ENCODE measurements at regions not wholly inside any gene's neighbourhood (a gene's known extent, or its start where the extent isn't known, plus 50 kb on each side); places are given as distances from the start of the nearest gene placed in this dataset.

DNA sequence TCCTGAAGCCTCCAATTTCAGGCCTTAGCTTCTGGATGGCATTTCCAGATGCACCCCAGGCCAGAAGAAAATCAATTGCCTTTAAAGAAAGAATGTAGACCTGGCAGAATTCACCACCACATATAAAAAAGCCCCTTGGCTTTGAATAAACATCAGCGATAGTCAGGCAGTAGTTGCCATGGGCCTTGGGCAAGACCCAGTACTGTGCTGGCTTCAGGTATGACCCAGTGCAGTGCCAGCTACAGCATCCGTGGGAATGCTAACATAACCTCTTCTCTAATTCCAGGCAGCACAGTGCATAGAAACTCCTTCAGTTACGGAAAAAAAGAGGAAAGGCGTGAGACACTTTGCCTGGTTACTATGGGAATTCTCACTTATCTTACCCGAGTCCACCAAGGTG, 539.6 kb upstream of the LRRTM4 start:
- Histone ChIP-seq H3K27me3 (ENCODE audit: control insufficient read depth, insufficient read depth, low read length) (no peaks in the 10 kb centered on the region), H3K27ac (ENCODE audit: low read length) (no peak overlapping the region), H3K4me3 (ENCODE audit: low read length) (no peak overlapping the region), H3K36me3 (ENCODE audit: control insufficient read depth, insufficient read depth, low read length) (no peaks in the 10 kb centered on the region), H3K9me3 (ENCODE audit: control insufficient read depth, insufficient read depth, low read length) (no peaks in the 10 kb centered on the region), H3K4me1 (ENCODE audit: control insufficient read depth, insufficient read depth, low read length) (no peaks in the 10 kb centered on the region)
- WGBS (ENCODE audit: insufficient coverage, insufficient read length), result no CpG with 5 or more reads among the region's 5 CpGs
- DNase-seq (ENCODE audit: low read depth, low spot score), result no peak

- Histone ChIP-seq H3K4me1 (ENCODE audit: control insufficient read depth, insufficient read depth, low read length) (no peaks in the 10 kb centered on the region), H3K36me3 (ENCODE audit: control insufficient read depth, insufficient read depth, low read length) (no peaks in the 10 kb centered on the region), H3K4me3 (ENCODE audit: low read length) (no peak overlapping the region), H3K27ac (ENCODE audit: low read length) (no peak overlapping the region), H3K27me3 (ENCODE audit: control insufficient read depth, insufficient read depth, low read length) (no peaks in the 10 kb centered on the region), H3K9me3 (ENCODE audit: control insufficient read depth, insufficient read depth, low read length) (no peaks in the 10 kb centered on the region)
- DNase-seq (ENCODE audit: low read depth, low spot score), result no peak
- no CpG with 5 or more reads among the region's 2 CpGs for WGBS (ENCODE audit: insufficient coverage, insufficient read length)
Measured at GRCh38 chr2:78063246-78064020, 541.3 kb upstream of the LRRTM4 start.

GRCh38 chr2:78065366-78065765, 543.2 kb upstream of the LRRTM4 start:
- WGBS (ENCODE audit: insufficient coverage, insufficient read length), result no CpG with 5 or more reads among the region's 3 CpGs
- Histone ChIP-seq H3K27ac (ENCODE audit: low read length) (no peak overlapping the region), H3K27me3 (ENCODE audit: control insufficient read depth, insufficient read depth, low read length) (no peaks in the 10 kb centered on the region), H3K4me3 (ENCODE audit: low read length) (no peak overlapping the region), H3K9me3 (ENCODE audit: control insufficient read depth, insufficient read depth, low read length) (no peaks in the 10 kb centered on the region), H3K4me1 (ENCODE audit: control insufficient read depth, insufficient read depth, low read length) (no peaks in the 10 kb centered on the region), H3K36me3 (ENCODE audit: control insufficient read depth, insufficient read depth, low read length) (no peaks in the 10 kb centered on the region)
- no peak for DNase-seq (ENCODE audit: low read depth, low spot score)

DNA sequence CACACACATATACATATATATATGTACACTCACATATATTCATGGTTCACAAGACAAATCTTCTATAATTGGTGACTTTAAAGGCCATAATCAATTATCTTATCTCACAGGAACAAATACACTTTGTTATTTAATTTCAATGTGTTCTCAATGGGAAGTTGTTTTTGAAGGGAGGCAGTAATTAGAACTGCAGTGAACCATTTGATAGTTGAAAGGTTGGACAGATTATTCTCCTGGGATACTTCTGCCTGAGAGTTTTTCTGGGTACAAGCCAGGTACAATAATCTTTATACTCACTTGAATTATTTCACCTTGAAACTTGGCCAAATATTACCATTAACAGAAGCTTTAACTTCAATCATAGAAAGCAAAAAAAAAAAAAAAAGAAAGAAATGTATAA, 546.6 kb upstream of the LRRTM4 start:
- no peaks in the 10 kb centered on the region for H3K4me1 ChIP-seq (ENCODE audit: control insufficient read depth, insufficient read depth, low read length)
- H3K27ac ChIP-seq (ENCODE audit: low read length), result no peak overlapping the region
- H3K27me3 ChIP-seq (ENCODE audit: control insufficient read depth, insufficient read depth, low read length), result no peaks in the 10 kb centered on the region
- H3K9me3 ChIP-seq (ENCODE audit: control insufficient read depth, insufficient read depth, low read length), result no peaks in the 10 kb centered on the region
- no peaks in the 10 kb centered on the region for H3K36me3 ChIP-seq (ENCODE audit: control insufficient read depth, insufficient read depth, low read length)
- DNase-seq (ENCODE audit: low read depth, low spot score), result no peak
- no peak overlapping the region for H3K4me3 ChIP-seq (ENCODE audit: low read length)

DNA sequence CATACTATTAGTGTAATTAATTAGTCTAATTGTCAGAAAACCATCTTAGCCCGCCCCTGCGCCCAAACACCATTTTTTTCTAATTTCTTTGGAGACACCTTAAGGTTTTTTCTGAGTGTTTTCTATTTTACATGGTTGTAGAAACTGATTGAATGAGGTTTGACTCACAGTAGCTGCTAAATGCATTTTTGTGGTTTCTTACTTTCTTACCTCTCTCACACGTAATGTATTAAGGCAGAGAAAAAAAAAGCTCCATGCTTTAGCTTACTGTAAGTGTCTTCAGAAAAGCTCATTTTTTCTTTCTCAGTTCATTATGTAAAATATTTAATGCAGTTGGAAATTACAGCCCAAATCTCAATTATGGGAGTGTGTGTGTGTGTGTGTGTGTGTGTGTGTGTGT, 548.5 kb upstream of the LRRTM4 start:
- no peak overlapping the region for H3K4me3 ChIP-seq (ENCODE audit: low read length)
- H3K27ac ChIP-seq (ENCODE audit: low read length), result no peak overlapping the region
- no peaks in the 10 kb centered on the region for H3K4me1 ChIP-seq (ENCODE audit: control insufficient read depth, insufficient read depth, low read length)
- H3K9me3 ChIP-seq (ENCODE audit: control insufficient read depth, insufficient read depth, low read length), result no peaks in the 10 kb centered on the region
- no peak for DNase-seq (ENCODE audit: low read depth, low spot score)
- H3K27me3 ChIP-seq (ENCODE audit: control insufficient read depth, insufficient read depth, low read length), result no peaks in the 10 kb centered on the region
- H3K36me3 ChIP-seq (ENCODE audit: control insufficient read depth, insufficient read depth, low read length), result no peaks in the 10 kb centered on the region
- no CpG with 5 or more reads among the region's 3 CpGs for WGBS (ENCODE audit: insufficient coverage, insufficient read length)

- no CpG with 5 or more reads among the region's 4 CpGs for WGBS (ENCODE audit: insufficient coverage, insufficient read length)
- Histone ChIP-seq H3K27ac (ENCODE audit: low read length) (no peak overlapping the region), H3K36me3 (ENCODE audit: control insufficient read depth, insufficient read depth, low read length) (no peaks in the 10 kb centered on the region), H3K4me3 (ENCODE audit: low read length) (no peak overlapping the region), H3K4me1 (ENCODE audit: control insufficient read depth, insufficient read depth, low read length) (no peaks in the 10 kb centered on the region), H3K9me3 (ENCODE audit: control insufficient read depth, insufficient read depth, low read length) (no peaks in the 10 kb centered on the region), H3K27me3 (ENCODE audit: control insufficient read depth, insufficient read depth, low read length) (no peaks in the 10 kb centered on the region)
- DNase-seq (ENCODE audit: low read depth, low spot score), result no peak
Measured at GRCh38 chr2:78077633-78078032, 555.5 kb upstream of the LRRTM4 start.

- WGBS (ENCODE audit: insufficient coverage, insufficient read length), result no CpG with 5 or more reads among the region's 2 CpGs
- Histone ChIP-seq H3K9me3 (ENCODE audit: control insufficient read depth, insufficient read depth, low read length) (no peaks in the 10 kb centered on the region), H3K4me3 (ENCODE audit: low read length) (no peak overlapping the region), H3K36me3 (ENCODE audit: control insufficient read depth, insufficient read depth, low read length) (no peaks in the 10 kb centered on the region), H3K27me3 (ENCODE audit: control insufficient read depth, insufficient read depth, low read length) (no peaks in the 10 kb centered on the region), H3K4me1 (ENCODE audit: control insufficient read depth, insufficient read depth, low read length) (no peaks in the 10 kb centered on the region), H3K27ac (ENCODE audit: low read length) (no peak overlapping the region)
- no peak for DNase-seq (ENCODE audit: low read depth, low spot score)
Measured at GRCh38 chr2:78082555-78082954, 560.4 kb upstream of the LRRTM4 start.

- no peak for DNase-seq (ENCODE audit: low read depth, low spot score)
- H3K4me3 ChIP-seq (ENCODE audit: low read length), result no peak overlapping the region
- no peaks in the 10 kb centered on the region for H3K36me3 ChIP-seq (ENCODE audit: control insufficient read depth, insufficient read depth, low read length)
- no peaks in the 10 kb centered on the region for H3K27me3 ChIP-seq (ENCODE audit: control insufficient read depth, insufficient read depth, low read length)
- H3K27ac ChIP-seq (ENCODE audit: low read length), result no peak overlapping the region
- no peaks in the 10 kb centered on the region for H3K9me3 ChIP-seq (ENCODE audit: control insufficient read depth, insufficient read depth, low read length)
- H3K4me1 ChIP-seq (ENCODE audit: control insufficient read depth, insufficient read depth, low read length), result no peaks in the 10 kb centered on the region
Measured at GRCh38 chr2:78093436-78093835, 571.3 kb upstream of the LRRTM4 start.

DNA sequence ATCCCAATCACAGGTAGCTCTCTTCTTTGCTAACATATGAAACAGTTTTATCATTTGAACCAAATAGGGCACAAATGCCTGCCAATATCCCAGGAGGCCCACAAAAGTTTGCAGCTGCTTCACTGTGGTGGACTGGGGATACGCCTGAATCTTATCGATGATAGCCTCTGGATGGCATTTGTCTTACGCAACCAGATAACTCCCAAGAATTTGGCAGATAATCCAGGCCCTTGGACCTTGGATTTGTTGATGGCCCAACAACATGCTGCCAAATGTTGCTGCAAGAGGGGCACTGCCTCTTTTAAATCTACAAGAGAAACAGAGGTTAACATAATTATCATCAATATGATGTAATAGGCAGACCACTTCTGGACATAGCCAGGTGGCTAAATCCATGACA, 587.1 kb upstream of the LRRTM4 start:
- Histone ChIP-seq H3K4me3 (ENCODE audit: low read length) (no peak overlapping the region), H3K27ac (ENCODE audit: low read length) (no peak overlapping the region), H3K36me3 (ENCODE audit: control insufficient read depth, insufficient read depth, low read length) (no peaks in the 10 kb centered on the region), H3K9me3 (ENCODE audit: control insufficient read depth, insufficient read depth, low read length) (no peaks in the 10 kb centered on the region), H3K27me3 (ENCODE audit: control insufficient read depth, insufficient read depth, low read length) (no peaks in the 10 kb centered on the region), H3K4me1 (ENCODE audit: control insufficient read depth, insufficient read depth, low read length) (no peaks in the 10 kb centered on the region)
- DNase-seq (ENCODE audit: low read depth, low spot score), result no peak
- no CpG with 5 or more reads among the region's 3 CpGs for WGBS (ENCODE audit: insufficient coverage, insufficient read length)

DNA sequence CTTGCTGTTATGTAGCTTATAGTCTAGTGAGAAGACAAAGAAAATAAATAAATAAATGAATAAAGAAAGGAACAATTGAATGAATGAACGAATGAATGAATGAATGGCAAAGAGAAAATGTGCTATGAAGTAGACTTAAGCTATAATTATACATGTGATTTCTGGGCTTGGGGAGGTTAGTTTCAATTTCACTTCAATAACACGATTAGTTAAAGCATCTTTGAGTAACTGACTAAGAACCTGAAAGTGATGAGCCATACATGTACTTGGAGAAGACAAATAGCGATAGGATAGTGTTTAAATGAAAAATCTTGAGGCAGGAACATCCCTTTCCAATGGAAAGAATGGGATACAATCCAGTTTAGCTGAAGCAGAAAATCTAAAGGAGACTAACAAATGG, 593.1 kb upstream of the LRRTM4 start:
- H3K27me3 ChIP-seq (ENCODE audit: control insufficient read depth, insufficient read depth, low read length), result no peaks in the 10 kb centered on the region
- WGBS (ENCODE audit: insufficient coverage, insufficient read length), result no CpG with 5 or more reads among the region's 3 CpGs
- H3K4me1 ChIP-seq (ENCODE audit: control insufficient read depth, insufficient read depth, low read length), result no peaks in the 10 kb centered on the region
- no peak for DNase-seq (ENCODE audit: low read depth, low spot score)
- no peak overlapping the region for H3K27ac ChIP-seq (ENCODE audit: low read length)
- H3K4me3 ChIP-seq (ENCODE audit: low read length), result no peak overlapping the region
- no peaks in the 10 kb centered on the region for H3K9me3 ChIP-seq (ENCODE audit: control insufficient read depth, insufficient read depth, low read length)
- H3K36me3 ChIP-seq (ENCODE audit: control insufficient read depth, insufficient read depth, low read length), result no peaks in the 10 kb centered on the region

- Histone ChIP-seq H3K36me3 (ENCODE audit: control insufficient read depth, insufficient read depth, low read length) (no peaks in the 10 kb centered on the region), H3K27me3 (ENCODE audit: control insufficient read depth, insufficient read depth, low read length) (no peaks in the 10 kb centered on the region), H3K4me3 (ENCODE audit: low read length) (no peak overlapping the region), H3K27ac (ENCODE audit: low read length) (no peak overlapping the region), H3K4me1 (ENCODE audit: control insufficient read depth, insufficient read depth, low read length) (no peaks in the 10 kb centered on the region), H3K9me3 (ENCODE audit: control insufficient read depth, insufficient read depth, low read length) (no peaks in the 10 kb centered on the region)
- no CpG with 5 or more reads among the region's 5 CpGs for WGBS (ENCODE audit: insufficient coverage, insufficient read length)
- DNase-seq (ENCODE audit: low read depth, low spot score), result no peak
Measured at GRCh38 chr2:78118037-78118436, 595.9 kb upstream of the LRRTM4 start.

All from iPS DF 6.9 (cell line).